ENCODE measurements at regions not wholly inside any gene's neighbourhood (a gene's known extent, or its start where the extent isn't known, plus 50 kb on each side); places are given as distances from the start of the nearest gene placed in this dataset.

DNA sequence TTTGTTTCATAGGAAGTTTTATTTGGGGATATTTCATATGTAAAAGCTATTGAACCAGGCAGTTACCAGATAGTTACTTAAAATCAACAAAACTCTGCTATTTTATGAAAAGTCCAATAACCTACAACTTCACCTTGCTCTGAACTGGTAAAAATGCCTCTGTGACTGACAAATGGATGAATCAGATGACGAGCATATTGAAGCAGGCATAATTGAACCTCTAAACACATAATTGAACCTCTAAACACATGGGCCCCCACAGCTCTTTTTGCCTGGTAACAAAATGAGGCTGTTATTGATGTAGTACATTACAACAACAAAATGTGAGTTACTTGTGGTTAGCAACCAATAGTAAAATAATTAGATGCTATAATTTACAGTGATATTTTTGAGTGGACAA, 99.7 kb downstream of the MBL2 start:
- TF ChIP-seq, protein P1, sequence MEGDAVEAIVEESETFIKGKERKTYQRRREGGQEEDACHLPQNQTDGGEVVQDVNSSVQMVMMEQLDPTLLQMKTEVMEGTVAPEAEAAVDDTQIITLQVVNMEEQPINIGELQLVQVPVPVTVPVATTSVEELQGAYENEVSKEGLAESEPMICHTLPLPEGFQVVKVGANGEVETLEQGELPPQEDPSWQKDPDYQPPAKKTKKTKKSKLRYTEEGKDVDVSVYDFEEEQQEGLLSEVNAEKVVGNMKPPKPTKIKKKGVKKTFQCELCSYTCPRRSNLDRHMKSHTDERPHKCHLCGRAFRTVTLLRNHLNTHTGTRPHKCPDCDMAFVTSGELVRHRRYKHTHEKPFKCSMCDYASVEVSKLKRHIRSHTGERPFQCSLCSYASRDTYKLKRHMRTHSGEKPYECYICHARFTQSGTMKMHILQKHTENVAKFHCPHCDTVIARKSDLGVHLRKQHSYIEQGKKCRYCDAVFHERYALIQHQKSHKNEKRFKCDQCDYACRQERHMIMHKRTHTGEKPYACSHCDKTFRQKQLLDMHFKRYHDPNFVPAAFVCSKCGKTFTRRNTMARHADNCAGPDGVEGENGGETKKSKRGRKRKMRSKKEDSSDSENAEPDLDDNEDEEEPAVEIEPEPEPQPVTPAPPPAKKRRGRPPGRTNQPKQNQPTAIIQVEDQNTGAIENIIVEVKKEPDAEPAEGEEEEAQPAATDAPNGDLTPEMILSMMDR (IDR thresholded peaks at IDR 0.05): no peak
- TF ChIP-seq POLR2A (IDR thresholded peaks at IDR 0.05): no peak
- no peak for TF ChIP-seq POLR2AphosphoS5 (IDR thresholded peaks at IDR 0.05; ENCODE audit: insufficient read depth in 1 of 2, low read depth in 1 of 2)

Data from vagina (tissue), 2 donors.